Right lobe of liver (tissue), 6 donors: ENCODE measurements at regions not wholly inside any gene's neighbourhood (a gene's known extent, or its start where the extent isn't known, plus 50 kb on each side); places are given as distances from the start of the nearest gene placed in this dataset.

Experiments used
- ATAC-seq, 4 donors: fragments of 200-7000 bp; cut with Tn5 transposase; one replicate each; pipeline ENCODE4 v1.9.1; 2020; ENCODE audit warnings: mild to moderate bottlenecking in 4 of 4, moderate library complexity in 4 of 4
- DNase-seq, 3 donors: peaks; one replicate each; pipeline ENCODE4 v3.0.0-alpha.2; 2020
- H3K27ac ChIP-seq, 3 donors: fragments of 200-600 bp; one replicate each; pipeline ENCODE4 v1.8.0; 2022
- H3K27me3 ChIP-seq, 2 donors: fragments of 200-600 bp; one replicate each; pipeline ENCODE4 v1.8.0; 2022
- H3K36me3 ChIP-seq, 4 donors: fragments of 200-600 bp; sonication (generic) in 1 of 4; one replicate each; pipeline versions ENCODE4 v1.5.1 to v1.8.0; 2017 to 2022; ENCODE audit warnings: control low read depth in 1 of 4
- H3K4me1 ChIP-seq, 4 donors: fragments of 200-600 bp; sonication (generic) in 1 of 4; one replicate each; pipeline versions ENCODE4 v1.5.1 to v1.8.0; 2017 to 2022; ENCODE audit warnings: control low read depth in 1 of 4
- H3K4me3 ChIP-seq, 3 donors: fragments of 200-600 bp; one replicate each; pipeline ENCODE4 v1.8.0; 2022
- H3K9me3 ChIP-seq, 4 donors: fragments of 200-600 bp; sonication (generic) in 1 of 4; one replicate each; pipeline versions ENCODE4 v1.5.1 to v1.8.0; 2017 to 2022; ENCODE audit warnings: control low read depth in 1 of 4
- CTCF ChIP-seq, 4 donors: fragments of 200-600 bp in 3 of 4; fragments of 450-650 bp in 1 of 4; IDR thresholded peaks; one replicate each; pipeline versions ENCODE4 v1.5.1 to v1.8.0; 2016 to 2022; ENCODE audit warnings: antibody characterized with exemption in 4 of 4, mild to moderate bottlenecking in 2 of 4
- POLR2A ChIP-seq: fragments of 450-650 bp; IDR thresholded peaks from one replicate; pipeline ENCODE4 v1.6.1; 2017; ENCODE audit warnings: antibody characterized with exemption, mild to moderate bottlenecking
- WGBS: methylation state at CpG from one replicate; pipeline ENCODE4 v1.1.6; 2018; ENCODE audit warnings: low coverage, low lambda C conversion rate; ENCODE audit not compliant: insufficient coverage; ENCODE audit errors: missing lambda C conversion rate; 5-methylcytosine and 5-hydroxymethylcytosine counted together
- intact Hi-C, 2 donors: fragments of 100-400 bp; cut with DNase I; formaldehyde crosslinking; loops; one replicate each; pipeline versions ENCODE4 v1.11.2 to v1.14.1; 2022
- donor health status: DM: no; HTN: yes; CAD: no.
- donor health status: DM: no; HTN: no; CAD: no.
- donor health status: DM: no; HTN: no; CAD: no.
- donor health status: DM: no; HTN: yes; CAD: no.
- donor health status: DM: no; HTN: yes; CAD: no.

- Histone ChIP-seq H3K4me1 (peaks cover 0 to 5% (median 0%) of the 10 kb centered on the region in 4 donors), H3K36me3 (no peaks in the 10 kb centered on the region), H3K27me3 (no peaks in the 10 kb centered on the region), H3K27ac (peak overlapping the region; percentile 50 to 57 (median 50)), H3K4me3 (no peak overlapping the region), H3K9me3 (no peaks in the 10 kb centered on the region)
- 0% methylated on average over 1 of the region's 2 CpGs for WGBS
- intact Hi-C loops, result no loop called here
- DNase-seq, result no peak
- ATAC-seq, result peak; percentile 57 to 82 (median 74)
- TF ChIP-seq CTCF (IDR thresholded peaks at IDR 0.05), result no peak
- no peak for TF ChIP-seq POLR2A
Observed at GRCh38 chr4:56212774-56213173, 174.5 kb downstream of the AASDH start.

GRCh38 chr4:56211202-56211601, 176.1 kb downstream of the AASDH start:
- Histone ChIP-seq H3K4me1 (peaks cover 0 to 5% (median 0%) of the 10 kb centered on the region in 4 donors), H3K9me3 (no peaks in the 10 kb centered on the region), H3K36me3 (no peaks in the 10 kb centered on the region), H3K27ac (no peak overlapping the region), H3K27me3 (no peaks in the 10 kb centered on the region), H3K4me3 (no peak overlapping the region)
- DNase-seq (no peak), ATAC-seq (no peak)
- TF ChIP-seq POLR2A (no peak), CTCF (IDR thresholded peaks at IDR 0.05) (no peak)
- 72% methylated on average over 2 of the region's 3 CpGs for WGBS
- intact Hi-C loops, result no loop called here

- WGBS, result 52% methylated on average over 1 of the region's 1 CpG
- ATAC-seq, result no peak
- Histone ChIP-seq H3K4me3 (no peak overlapping the region), H3K36me3 (no peaks in the 10 kb centered on the region), H3K9me3 (no peaks in the 10 kb centered on the region), H3K4me1 (peaks cover 0 to 5% (median 0%) of the 10 kb centered on the region in 4 donors), H3K27ac (no peak overlapping the region), H3K27me3 (no peaks in the 10 kb centered on the region)
- TF ChIP-seq CTCF (IDR thresholded peaks at IDR 0.05) (no peak), POLR2A (no peak)
- intact Hi-C loops, result no loop called here
- DNase-seq, result no peak
Observed at GRCh38 chr4:56210397-56210796, 176.9 kb downstream of the AASDH start.

- Histone ChIP-seq H3K36me3 (no peaks in the 10 kb centered on the region), H3K27me3 (no peaks in the 10 kb centered on the region), H3K4me3 (no peak overlapping the region), H3K27ac (no peak overlapping the region), H3K9me3 (no peaks in the 10 kb centered on the region), H3K4me1 (peaks cover 0 to 5% (median 0%) of the 10 kb centered on the region in 4 donors)
- ATAC-seq (no peak), DNase-seq (no peak)
- WGBS, result 43% methylated on average over 3 of the region's 3 CpGs
- intact Hi-C loops, result no loop called here
- TF ChIP-seq CTCF (IDR thresholded peaks at IDR 0.05) (no peak), POLR2A (no peak)
Observed at GRCh38 chr4:56209767-56210166, 177.5 kb downstream of the AASDH start.

- ATAC-seq, result no peak
- Histone ChIP-seq H3K4me1 (peaks cover 0 to 3% (median 0%) of the 10 kb centered on the region in 4 donors), H3K27ac (no peak overlapping the region), H3K4me3 (no peak overlapping the region), H3K36me3 (no peaks in the 10 kb centered on the region), H3K9me3 (no peaks in the 10 kb centered on the region), H3K27me3 (no peaks in the 10 kb centered on the region)
- intact Hi-C loops, result no loop called here
- TF ChIP-seq CTCF (IDR thresholded peaks at IDR 0.05) (no peak), POLR2A (no peak)
- no peak for DNase-seq
- WGBS, result 29% methylated on average over 1 of the region's 1 CpG
Observed at GRCh38 chr4:56208103-56208502, 179.2 kb downstream of the AASDH start.
